H1 (cell line): ENCODE measurements at regions not wholly inside any gene's neighbourhood (a gene's known extent, or its start where the extent isn't known, plus 50 kb on each side); places are given as distances from the start of the nearest gene placed in this dataset.
A peak's percentile ranks its signal among the peaks of the same experiment; 100 is the strongest.

ENCODE experiments used
- CTCF ChIA-PET: fragments of 300-600 bp; sonication (Branson Sonifier 250); formaldehyde crosslinking; loops from one replicate; lab custom pipeline; 2021; ENCODE audit not compliant: partially characterized antibody; lab: Charles Lee
- POLR2A ChIA-PET: fragments of 300-600 bp; sonication (Branson Sonifier 250); formaldehyde crosslinking; loops from one replicate; lab custom pipeline; 2021; ENCODE audit warnings: inconsistent platforms; ENCODE audit not compliant: partially characterized antibody; lab: Charles Lee
- DNase-seq, 2 experiments: peaks; one replicate each; pipeline versions ENCODE4 v3.0.0 to v3.0.0-alpha.2; 2010 to 2022; ENCODE audit warnings: low spot score in 2 of 2, low read depth in 1 of 2, mixed read lengths in 1 of 2
- FAIRE-seq: peaks from 2 replicates; lab custom pipeline; 2011; peaks lifted over from hg19 to GRCh38; lab: Jason Lieb, UNC
- H2AFZ ChIP-seq: 2 replicates; pipeline ENCODE4 v1.8.1; 2012; ENCODE audit warnings: low read length, inconsistent platforms
- H2AK5ac ChIP-seq: 2 replicates; pipeline ENCODE4 v1.6.1; 2013; ENCODE audit warnings: low read depth, low read length
- H2BK120ac ChIP-seq: replicated peaks from 2 replicates; pipeline ENCODE3; 2013; ENCODE audit warnings: low read depth, low read length, inconsistent platforms
- H2BK12ac ChIP-seq: 2 replicates; pipeline ENCODE4 v1.6.1; 2013; ENCODE audit warnings: low read depth, low read length
- H2BK15ac ChIP-seq: 2 replicates; pipeline ENCODE4 v1.6.1; 2013; ENCODE audit warnings: low read length
- H2BK20ac ChIP-seq: 2 replicates; pipeline ENCODE4 v1.6.1; 2013; ENCODE audit warnings: low read length
- H2BK5ac ChIP-seq: 2 replicates; pipeline ENCODE4 v1.6.1; 2013; ENCODE audit warnings: low read depth, low read length
- H3K14ac ChIP-seq: 2 replicates; pipeline ENCODE4 v1.6.1; 2013; ENCODE audit warnings: inconsistent platforms; ENCODE audit not compliant: insufficient read length
- H3K18ac ChIP-seq: 2 replicates; pipeline ENCODE4 v1.6.1; 2013; ENCODE audit warnings: low read length; ENCODE audit errors: extremely low read depth
- H3K23ac ChIP-seq: 2 replicates; pipeline ENCODE4 v1.6.1; 2013; ENCODE audit warnings: inconsistent platforms; ENCODE audit not compliant: insufficient read length
- H3K23me2 ChIP-seq: 2 replicates; pipeline ENCODE4 v1.6.1; 2013; ENCODE audit warnings: low read depth, low read length
- H3K27ac ChIP-seq: 2 replicates; pipeline ENCODE4 v1.6.1; 2011; ENCODE audit warnings: low read depth, low read length, inconsistent platforms
- H3K27me3 ChIP-seq, 4 experiments: replicated peaks in 1 of 4; 1 replicate in 1 of 4; 2 replicates in 3 of 4; pipeline versions ENCODE4 v1.6.1 to v1.8.1; 2011 to 2013; ENCODE audit warnings: low read length in 3 of 4, mild to moderate bottlenecking in 3 of 4, inconsistent platforms in 2 of 4, mixed read lengths in 2 of 4, moderate library complexity in 1 of 4; ENCODE audit not compliant: control insufficient read depth in 3 of 4, insufficient read depth in 3 of 4; ENCODE audit errors: extremely low read depth in 1 of 4
- H3K36me3 ChIP-seq, 4 experiments: 2 replicates each; pipeline versions ENCODE4 v1.6.1 to v1.8.1; 2011 to 2013; ENCODE audit warnings: mild to moderate bottlenecking in 4 of 4, low read length in 3 of 4, moderate library complexity in 2 of 4, control low read depth in 1 of 4, inconsistent platforms in 1 of 4; ENCODE audit not compliant: insufficient read depth in 4 of 4, control insufficient read depth in 2 of 4
- H3K4ac ChIP-seq: replicated peaks from 2 replicates; pipeline ENCODE3; 2013; ENCODE audit warnings: low read length, low read depth, mixed read lengths, inconsistent platforms; ENCODE audit not compliant: insufficient read length
- H3K4me1 ChIP-seq, 4 experiments: replicated peaks in 1 of 4; 1 replicate in 1 of 4; 2 replicates in 3 of 4; pipeline versions ENCODE4 v1.6.1 to v1.8.1; 2011 to 2013; ENCODE audit warnings: low read length in 3 of 4, inconsistent platforms in 2 of 4, mixed read lengths in 1 of 4; ENCODE audit not compliant: insufficient read depth in 4 of 4, control insufficient read depth in 3 of 4
- H3K4me2 ChIP-seq, 2 experiments: 2 replicates each; pipeline versions ENCODE4 v1.6.1 to v1.8.1; 2011 to 2013; ENCODE audit warnings: low read depth in 2 of 2, low read length in 2 of 2, control low read depth in 1 of 2, inconsistent platforms in 1 of 2, mild to moderate bottlenecking in 1 of 2; ENCODE audit not compliant: insufficient read depth in 1 of 2
- H3K4me3 ChIP-seq, 4 experiments: fragments of 200-600, 300-600 bp in 1 of 4; sonication (generic), shearing (Covaris generic), sonication (Bioruptor Twin) in 1 of 4; 2 replicates each; pipeline versions ENCODE4 v1.5.1 to v1.8.1; 2011 to 2016; ENCODE audit warnings: low read length in 4 of 4, low read depth in 3 of 4, control low read depth in 2 of 4, inconsistent platforms in 2 of 4, mild to moderate bottlenecking in 2 of 4, mixed read lengths in 1 of 4, moderate library complexity in 1 of 4; ENCODE audit not compliant: insufficient read depth in 2 of 4; ENCODE audit errors: extremely low read depth in 1 of 4
- H3K56ac ChIP-seq: replicated peaks from 2 replicates; pipeline ENCODE3; 2013; ENCODE audit warnings: low read depth, mild to moderate bottlenecking, mixed read lengths, low read length, inconsistent platforms; ENCODE audit not compliant: insufficient read length
- H3K79me1 ChIP-seq: 2 replicates; pipeline ENCODE4 v1.6.1; 2013; ENCODE audit warnings: low read depth, low read length, control low read depth
- H3K79me2 ChIP-seq, 2 experiments: 2 replicates each; pipeline versions ENCODE4 v1.6.1 to v1.8.1; 2012 to 2013; ENCODE audit warnings: low read length in 2 of 2, mild to moderate bottlenecking in 2 of 2, inconsistent platforms in 1 of 2; ENCODE audit not compliant: insufficient read depth in 2 of 2, control insufficient read depth in 1 of 2
- H3K9ac ChIP-seq, 4 experiments: replicated peaks in 1 of 4; 1 replicate in 1 of 4; 2 replicates in 3 of 4; pipeline versions ENCODE4 v1.6.1 to v1.8.1; 2011 to 2013; ENCODE audit warnings: low read depth in 3 of 4, low read length in 3 of 4, control low read depth in 2 of 4, mild to moderate bottlenecking in 2 of 4, moderate library complexity in 2 of 4, inconsistent platforms in 1 of 4; ENCODE audit errors: extremely low read depth in 1 of 4
- H3K9me3 ChIP-seq, 2 experiments: 2 replicates each; pipeline versions ENCODE4 v1.6.1 to v1.8.1; 2012 to 2013; ENCODE audit warnings: mild to moderate bottlenecking in 2 of 2, moderate library complexity in 2 of 2, control low read depth in 1 of 2, inconsistent platforms in 1 of 2, low read depth in 1 of 2, low read length in 1 of 2, mixed read lengths in 1 of 2; ENCODE audit not compliant: insufficient read depth in 2 of 2
- H4K20me1 ChIP-seq, 2 experiments: replicated peaks in 1 of 2; 2 replicates each; pipeline versions ENCODE3 to v1.8.1; 2011 to 2013; ENCODE audit warnings: inconsistent platforms in 2 of 2, low read length in 2 of 2, mild to moderate bottlenecking in 1 of 2; ENCODE audit not compliant: insufficient read depth in 2 of 2, control insufficient read depth in 1 of 2
- H4K5ac ChIP-seq: 2 replicates; pipeline ENCODE4 v1.6.1; 2013; ENCODE audit warnings: low read length, low read depth, mixed read lengths, inconsistent platforms; ENCODE audit not compliant: insufficient read length
- H4K8ac ChIP-seq: 2 replicates; pipeline ENCODE4 v1.8.0; 2013; ENCODE audit warnings: mild to moderate bottlenecking, moderate library complexity, low read length, inconsistent platforms; ENCODE audit not compliant: insufficient read depth; ENCODE audit errors: extremely low read depth
- H4K91ac ChIP-seq: replicated peaks from 2 replicates; pipeline ENCODE3; 2013; ENCODE audit warnings: low read length, mixed read lengths, inconsistent platforms; ENCODE audit not compliant: insufficient read length
- ATF3 ChIP-seq: IDR thresholded peaks from 2 replicates; pipeline ENCODE4 v1.6.1; 2011; ENCODE audit warnings: low read depth, mild to moderate bottlenecking, low read length; ENCODE audit not compliant: insufficient read depth
- BRCA1 ChIP-seq: IDR thresholded peaks from 2 replicates; pipeline ENCODE4 v1.6.1; 2012; ENCODE audit warnings: low read depth, low read length, improper control_type of control experiment
- CEBPB ChIP-seq: IDR thresholded peaks from 2 replicates; pipeline ENCODE4 v1.6.1; 2012; ENCODE audit warnings: low read depth, low read length
- HDAC2 ChIP-seq, 2 experiments: fragments of 300-600 bp in 1 of 2; sonication (generic) in 1 of 2; IDR thresholded peaks; 2 replicates each; pipeline ENCODE4 v1.6.1; 2011 to 2012; ENCODE audit warnings: low read depth in 2 of 2, low read length in 2 of 2, mild to moderate bottlenecking in 2 of 2, moderate library complexity in 2 of 2, borderline replicate concordance in 1 of 2, inconsistent platforms in 1 of 2
- KDM1A ChIP-seq: fragments of 200-600, 300-600 bp; sonication (generic); IDR thresholded peaks from 2 replicates; pipeline ENCODE4 v1.7.1; 2016; ENCODE audit warnings: mild to moderate bottlenecking, low read length, borderline replicate concordance
- SP2 ChIP-seq: IDR thresholded peaks from 2 replicates; pipeline ENCODE4 v1.6.1; 2012; ENCODE audit warnings: mild to moderate bottlenecking, low read length, inconsistent platforms
- USF2 ChIP-seq: IDR thresholded peaks from 2 replicates; pipeline ENCODE4 v1.6.1; 2011; ENCODE audit warnings: low read length, improper control_type of control experiment
- WGBS, 2 experiments: shearing (Covaris generic) in 1 of 2; methylation state at CpG; one replicate each; pipeline versions ENCODE4 v1.1.6 to v1.1.7; 2013 to 2015; ENCODE audit warnings: low lambda C conversion rate in 2 of 2, mixed read lengths in 2 of 2, inconsistent platforms in 1 of 2, low coverage in 1 of 2, missing lambda C conversion rate in 1 of 2; ENCODE audit not compliant: insufficient replicate concordance in 2 of 2, insufficient coverage in 1 of 2, insufficient read length in 1 of 2; ENCODE audit errors: extremely low coverage in 1 of 2, missing lambda C conversion rate in 1 of 2; 5-methylcytosine and 5-hydroxymethylcytosine counted together

- Histone ChIP-seq H3K4me1 (peaks cover 0 to 9% (median 4%) of the 10 kb centered on the region in 4 experiments; a peak in 2 of 7 replicates), H2BK5ac (no peak overlapping the region)
- TF ChIP-seq BRCA1 (no peak), CEBPB (no peak), SP2 (no peak), HDAC2 (IDR thresholded peaks at IDR 0.05; ENCODE audit: borderline replicate concordance in 1 of 2, low read depth in 2 of 2, low read length in 2 of 2) (no peak), ATF3 (no peak), USF2 (no peak), KDM1A (0 out of 2 replicates have a peak, but pooled peaks have one; percentile 6)
- TF ChIP-seq, all 59 proteins: peak for 1
- H4K91ac ChIP-seq = no peak overlapping the region
- H3K27me3 ChIP-seq = no peaks in the 10 kb centered on the region
- no peak overlapping the region for H3K4ac ChIP-seq
- no peak overlapping the region for H3K18ac ChIP-seq
- 13% methylated on average over 2 of the region's 2 CpGs; no CpG with 5 or more reads in 1 of the 2 experiments for WGBS, 2 experiments
- H3K9ac ChIP-seq = no peak overlapping the region
- no peak overlapping the region for H4K8ac ChIP-seq
- no peaks in the 10 kb centered on the region; the same call in 1 of the 2 replicates for H3K23me2 ChIP-seq
- peak overlapping the region in 1 of 4 experiments; percentile 23; a peak in 1 of 8 replicates for H3K4me3 ChIP-seq
- no peaks in the 10 kb centered on the region for H3K36me3 ChIP-seq
- no peak overlapping the region for H3K23ac ChIP-seq
- H2BK12ac ChIP-seq = no peak overlapping the region
- ChIA-PET CTCF (interaction anchor here (0.6 to 0.9 kb wide), 2 partner anchors 31 to 104 kb away, joined by 3 read pairs; no protein-coding TSS in a partner anchor), POLR2A (no interaction called here)
- H2BK15ac ChIP-seq = no peak overlapping the region
- no peak overlapping the region for H3K27ac ChIP-seq
- H2BK120ac ChIP-seq = no peak overlapping the region
- FAIRE-seq = peak; percentile 19
- no peak for DNase-seq
- no peaks in the 10 kb centered on the region for H3K79me2 ChIP-seq
- H4K20me1 ChIP-seq = no peaks in the 10 kb centered on the region
- H2AK5ac ChIP-seq = no peak overlapping the region
- no peaks in the 10 kb centered on the region for H3K9me3 ChIP-seq
- no peak overlapping the region for H2AFZ ChIP-seq
- H3K14ac ChIP-seq = no peak overlapping the region
- no peak overlapping the region for H4K5ac ChIP-seq
- H3K56ac ChIP-seq = no peak overlapping the region
- 0 out of 4 replicates have a peak overlapping the region, but pooled peaks of 1 of the 2 experiments have one; percentile 35 for H3K4me2 ChIP-seq
- no peak overlapping the region for H2BK20ac ChIP-seq
- H3K79me1 ChIP-seq = no peaks in the 10 kb centered on the region
These were observed 387.4 kb upstream of the PKN2 start for GRCh38 chr1:88296642-88297041.
